SHP77 (cell line): ENCODE measurements at regions not wholly inside any gene's neighbourhood (a gene's known extent, or its start where the extent isn't known, plus 50 kb on each side); places are given as distances from the start of the nearest gene placed in this dataset.

ENCODE experiments used
- DNase-seq, 2 experiments: peaks; one replicate each; lab custom pipeline; 2025; lab: John Stamatoyannopoulos, UW

GRCh38 chr1:96002201-96002600, 719.4 kb upstream of the PTBP2 start:
- no peak for DNase-seq

GRCh38 chr1:96002969-96003964, 718.3 kb upstream of the PTBP2 start:
- no peak for DNase-seq

- DNase-seq, result no peak
Observed at GRCh38 chr1:96009831-96010434, 711.7 kb upstream of the PTBP2 start.

GRCh38 chr1:96011606-96012005, 710.0 kb upstream of the PTBP2 start:
- no peak for DNase-seq

- DNase-seq, result no peak
Observed at GRCh38 chr1:96016219-96016618, 705.4 kb upstream of the PTBP2 start.

GRCh38 chr1:96020378-96020777, 701.2 kb upstream of the PTBP2 start:
- DNase-seq, result no peak

- no peak for DNase-seq
Observed at GRCh38 chr1:96025062-96025461, 696.5 kb upstream of the PTBP2 start.

GRCh38 chr1:96028071-96028470, 693.5 kb upstream of the PTBP2 start:
- no peak for DNase-seq

GRCh38 chr1:96030312-96030711, 691.3 kb upstream of the PTBP2 start:
- no peak for DNase-seq

- DNase-seq, result no peak
Observed at GRCh38 chr1:96034006-96034405, 687.6 kb upstream of the PTBP2 start.

- DNase-seq, result no peak
Observed at GRCh38 chr1:96036763-96037162, 684.8 kb upstream of the PTBP2 start.

GRCh38 chr1:96038636-96039035, 682.9 kb upstream of the PTBP2 start:
- DNase-seq, result no peak

GRCh38 chr1:96039910-96040309, 681.7 kb upstream of the PTBP2 start:
- DNase-seq, result no peak

- DNase-seq, result no peak
Observed at GRCh38 chr1:96041470-96041869, 680.1 kb upstream of the PTBP2 start.

- no peak for DNase-seq
Observed at GRCh38 chr1:96048572-96049212, 672.9 kb upstream of the PTBP2 start.

- no peak for DNase-seq
Observed at GRCh38 chr1:96049759-96050409, 671.7 kb upstream of the PTBP2 start.

GRCh38 chr1:96059276-96059675, 662.3 kb upstream of the PTBP2 start:
- no peak for DNase-seq

GRCh38 chr1:96059736-96060135, 661.8 kb upstream of the PTBP2 start:
- DNase-seq, result no peak

- DNase-seq, result no peak
Observed at GRCh38 chr1:96060621-96061020, 661.0 kb upstream of the PTBP2 start.

- DNase-seq, result no peak
Observed at GRCh38 chr1:96072021-96072420, 649.6 kb upstream of the PTBP2 start.

- no peak for DNase-seq
Observed at GRCh38 chr1:96073100-96073499, 648.5 kb upstream of the PTBP2 start.

- no peak for DNase-seq
Observed at GRCh38 chr1:96074422-96074821, 647.2 kb upstream of the PTBP2 start.
